HEK293T (cell line): ENCODE measurements at regions not wholly inside any gene's neighbourhood (a gene's known extent, or its start where the extent isn't known, plus 50 kb on each side); places are given as distances from the start of the nearest gene placed in this dataset.

Source experiments
- ELF4 ChIP-seq: fragments of 450-650 bp; IDR thresholded peaks from 2 replicates; pipeline ENCODE4 v1.6.1; 2017; ENCODE audit warnings: antibody characterized with exemption
- FOXM1 ChIP-seq: fragments of 450-650 bp; IDR thresholded peaks from 2 replicates; pipeline ENCODE4 v1.6.1; 2017; ENCODE audit warnings: mild to moderate bottlenecking, borderline replicate concordance
- L3MBTL2 ChIP-seq: fragments of 450-650 bp; conservative IDR thresholded peaks from 2 replicates; pipeline ENCODE4 v1.6.1; 2016; ENCODE audit warnings: mild to moderate bottlenecking
- NFRKB ChIP-seq: fragments of 450-650 bp; IDR thresholded peaks from 2 replicates; pipeline ENCODE4 v1.6.1; 2016; ENCODE audit warnings: mild to moderate bottlenecking, moderate library complexity
- SP1 ChIP-seq: fragments of 450-650 bp; IDR thresholded peaks from 2 replicates; pipeline ENCODE4 v1.6.1; 2017
- SUZ12 ChIP-seq: fragments of 450-650 bp; IDR thresholded peaks from 2 replicates; pipeline ENCODE4 v1.6.1; 2016; ENCODE audit warnings: mild to moderate bottlenecking
- ZNF384 ChIP-seq: fragments of 450-650 bp; IDR thresholded peaks from 2 replicates; pipeline ENCODE4 v1.6.1; 2016
- TF ChIP-seq, protein P1 (sequence below): fragments of 450-650 bp; IDR thresholded peaks from 2 replicates; pipeline ENCODE4 v1.6.1; 2016

DNA sequence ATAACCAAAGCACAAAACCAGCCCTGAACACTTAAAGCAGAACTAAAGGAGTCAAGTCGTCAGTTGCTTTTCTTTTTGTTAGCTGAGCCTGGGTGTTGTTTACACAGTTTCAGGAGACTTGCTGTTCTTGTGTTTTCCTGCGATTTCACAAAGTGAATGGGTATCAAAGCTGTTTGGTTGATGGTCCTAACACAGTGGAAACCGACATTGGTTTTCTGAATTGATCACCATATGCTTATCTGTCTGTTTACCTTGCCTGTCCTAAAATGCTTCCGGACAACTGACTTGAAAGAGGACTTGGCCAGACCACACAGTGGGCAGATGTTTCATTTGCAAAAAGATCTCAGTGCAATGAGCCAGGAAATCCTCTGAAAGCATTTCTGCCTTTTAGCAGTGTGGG is 676.4 kb downstream of the PRELID2 start:
- TF ChIP-seq SUZ12, result no peak
- no peak for TF ChIP-seq NFRKB
- TF ChIP-seq, protein P1, sequence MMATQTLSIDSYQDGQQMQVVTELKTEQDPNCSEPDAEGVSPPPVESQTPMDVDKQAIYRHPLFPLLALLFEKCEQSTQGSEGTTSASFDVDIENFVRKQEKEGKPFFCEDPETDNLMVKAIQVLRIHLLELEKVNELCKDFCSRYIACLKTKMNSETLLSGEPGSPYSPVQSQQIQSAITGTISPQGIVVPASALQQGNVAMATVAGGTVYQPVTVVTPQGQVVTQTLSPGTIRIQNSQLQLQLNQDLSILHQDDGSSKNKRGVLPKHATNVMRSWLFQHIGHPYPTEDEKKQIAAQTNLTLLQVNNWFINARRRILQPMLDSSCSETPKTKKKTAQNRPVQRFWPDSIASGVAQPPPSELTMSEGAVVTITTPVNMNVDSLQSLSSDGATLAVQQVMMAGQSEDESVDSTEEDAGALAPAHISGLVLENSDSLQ, result no peak
- TF ChIP-seq ELF4, result no peak
- no peak for TF ChIP-seq L3MBTL2
- no peak for TF ChIP-seq FOXM1
- TF ChIP-seq SP1, result no peak
- TF ChIP-seq ZNF384, result no peak
